ENCODE measurements at regions not wholly inside any gene's neighbourhood (a gene's known extent, or its start where the extent isn't known, plus 50 kb on each side); places are given as distances from the start of the nearest gene placed in this dataset.

DNA sequence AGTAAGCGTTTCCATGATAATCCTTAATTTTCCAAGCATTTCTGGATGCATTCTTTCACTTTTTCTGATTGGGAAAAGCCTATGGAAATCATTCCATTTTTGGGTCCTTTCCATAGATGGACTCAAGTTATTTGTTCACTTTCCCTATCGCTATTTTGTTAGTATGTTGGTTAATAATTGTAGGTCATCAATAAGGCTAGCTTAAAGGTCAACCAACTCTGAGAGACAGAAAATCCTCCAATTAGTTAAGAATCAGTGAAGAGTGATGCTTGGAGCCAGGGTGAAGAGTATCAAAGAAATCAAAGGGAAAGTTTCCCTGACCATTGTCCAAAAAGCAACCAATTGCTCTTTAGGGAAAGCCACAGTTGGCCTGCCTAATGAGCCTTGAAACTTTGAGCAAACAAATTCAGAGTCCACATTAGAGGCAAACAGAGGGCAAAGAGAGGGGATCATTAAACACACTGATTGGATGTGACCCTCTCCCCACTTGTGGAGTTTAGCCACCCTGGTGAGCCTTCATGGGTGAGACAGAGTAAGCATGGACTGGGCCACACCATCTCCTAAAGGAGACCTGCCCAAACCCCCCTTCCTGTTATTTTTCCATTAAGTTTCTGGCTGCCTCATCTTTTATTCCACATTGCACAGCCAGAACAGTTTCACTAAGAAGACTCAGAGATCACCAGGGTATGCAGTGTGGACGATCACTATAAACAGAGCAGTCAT lies 133.4 kb upstream of the DYNLRB2 start:
- TF ChIP-seq, protein P1, sequence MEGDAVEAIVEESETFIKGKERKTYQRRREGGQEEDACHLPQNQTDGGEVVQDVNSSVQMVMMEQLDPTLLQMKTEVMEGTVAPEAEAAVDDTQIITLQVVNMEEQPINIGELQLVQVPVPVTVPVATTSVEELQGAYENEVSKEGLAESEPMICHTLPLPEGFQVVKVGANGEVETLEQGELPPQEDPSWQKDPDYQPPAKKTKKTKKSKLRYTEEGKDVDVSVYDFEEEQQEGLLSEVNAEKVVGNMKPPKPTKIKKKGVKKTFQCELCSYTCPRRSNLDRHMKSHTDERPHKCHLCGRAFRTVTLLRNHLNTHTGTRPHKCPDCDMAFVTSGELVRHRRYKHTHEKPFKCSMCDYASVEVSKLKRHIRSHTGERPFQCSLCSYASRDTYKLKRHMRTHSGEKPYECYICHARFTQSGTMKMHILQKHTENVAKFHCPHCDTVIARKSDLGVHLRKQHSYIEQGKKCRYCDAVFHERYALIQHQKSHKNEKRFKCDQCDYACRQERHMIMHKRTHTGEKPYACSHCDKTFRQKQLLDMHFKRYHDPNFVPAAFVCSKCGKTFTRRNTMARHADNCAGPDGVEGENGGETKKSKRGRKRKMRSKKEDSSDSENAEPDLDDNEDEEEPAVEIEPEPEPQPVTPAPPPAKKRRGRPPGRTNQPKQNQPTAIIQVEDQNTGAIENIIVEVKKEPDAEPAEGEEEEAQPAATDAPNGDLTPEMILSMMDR (IDR thresholded peaks at IDR 0.05): no peak
- TF ChIP-seq POLR2A (IDR thresholded peaks at IDR 0.05; ENCODE audit: low read depth) (no peak), POLR2AphosphoS5 (IDR thresholded peaks at IDR 0.05) (no peak)

Data from esophagus muscularis mucosa (tissue), 3 donors.